ENCODE measurements at regions not wholly inside any gene's neighbourhood (a gene's known extent, or its start where the extent isn't known, plus 50 kb on each side); places are given as distances from the start of the nearest gene placed in this dataset.

DNA sequence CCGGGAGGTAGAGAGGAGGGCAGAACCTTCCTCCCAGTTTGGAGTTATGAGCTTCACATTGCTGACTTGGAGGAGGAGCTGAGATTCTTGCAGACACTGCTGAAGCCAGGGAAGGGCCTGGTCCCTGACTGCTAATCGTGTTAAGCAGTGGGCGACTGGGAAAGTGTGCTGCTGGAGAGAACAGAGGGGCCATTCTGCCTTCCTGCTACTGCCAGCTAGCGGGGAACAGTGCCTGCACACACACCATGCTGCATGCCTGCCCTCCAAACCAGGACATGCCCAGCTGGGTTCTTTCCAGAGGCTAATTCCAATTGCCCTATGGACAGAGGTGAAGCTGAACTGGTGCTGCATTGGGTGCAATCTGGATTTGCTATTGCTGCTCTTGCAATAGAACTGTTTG lies 281.4 kb downstream of the AJAP1 start (continued):
- TF ChIP-seq SKIL (IDR thresholded peaks at IDR 0.05; ENCODE audit: low read depth, poor library complexity, severe bottlenecking) (no peak), ZBTB11 (CRISPR knock-in tag; IDR thresholded peaks at IDR 0.05) (no peak), MXI1 (IDR thresholded peaks at IDR 0.05; ENCODE audit: low read depth, low read length) (no peak), GABPA (IDR thresholded peaks at IDR 0.05; ENCODE audit: low read depth) (no peak)
- TF ChIP-seq, protein P1, sequence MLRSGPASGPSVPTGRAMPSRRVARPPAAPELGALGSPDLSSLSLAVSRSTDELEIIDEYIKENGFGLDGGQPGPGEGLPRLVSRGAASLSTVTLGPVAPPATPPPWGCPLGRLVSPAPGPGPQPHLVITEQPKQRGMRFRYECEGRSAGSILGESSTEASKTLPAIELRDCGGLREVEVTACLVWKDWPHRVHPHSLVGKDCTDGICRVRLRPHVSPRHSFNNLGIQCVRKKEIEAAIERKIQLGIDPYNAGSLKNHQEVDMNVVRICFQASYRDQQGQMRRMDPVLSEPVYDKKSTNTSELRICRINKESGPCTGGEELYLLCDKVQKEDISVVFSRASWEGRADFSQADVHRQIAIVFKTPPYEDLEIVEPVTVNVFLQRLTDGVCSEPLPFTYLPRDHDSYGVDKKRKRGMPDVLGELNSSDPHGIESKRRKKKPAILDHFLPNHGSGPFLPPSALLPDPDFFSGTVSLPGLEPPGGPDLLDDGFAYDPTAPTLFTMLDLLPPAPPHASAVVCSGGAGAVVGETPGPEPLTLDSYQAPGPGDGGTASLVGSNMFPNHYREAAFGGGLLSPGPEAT (IDR thresholded peaks at IDR 0.05; ENCODE audit: low read depth): no peak

DNA sequence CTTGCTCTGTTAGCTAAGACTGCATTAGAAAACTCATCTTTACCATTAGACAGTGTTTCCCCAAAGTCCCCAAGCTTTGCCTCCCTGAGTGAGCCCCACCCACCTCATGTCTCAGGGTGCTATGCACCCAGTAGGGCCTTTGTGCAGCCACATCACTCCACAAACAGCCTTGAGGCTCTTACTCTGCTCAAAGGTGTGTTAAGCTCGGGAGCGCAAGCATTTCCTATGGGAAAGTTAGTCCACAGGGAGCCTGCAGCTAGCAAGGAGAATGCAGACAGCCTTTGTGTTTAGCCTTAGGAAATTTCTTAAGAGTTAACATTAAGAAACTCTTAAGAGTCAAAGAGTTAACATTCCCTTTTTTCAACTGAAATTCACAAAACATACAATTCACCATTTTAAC lies 278.8 kb downstream of the AJAP1 start:
- Histone ChIP-seq H3K79me2 (ENCODE audit: control insufficient read depth, insufficient read depth, low read length) (no peaks in the 10 kb centered on the region), H3K4me3 (no peak overlapping the region), H3K4me2 (ENCODE audit: control insufficient read depth, insufficient read depth) (no peak overlapping the region), H3K27me3 (replicated peaks in 1 of 2; ENCODE audit: control insufficient read depth in 2 of 2, insufficient read depth in 2 of 2, low read length in 1 of 2) (no peaks in the 10 kb centered on the region), H3K27ac (ENCODE audit: control insufficient read depth, insufficient read depth) (no peak overlapping the region), H4K20me1 (ENCODE audit: control insufficient read depth, insufficient read depth) (no peaks in the 10 kb centered on the region), H3K4me1 (ENCODE audit: control insufficient read depth, insufficient read depth, low read length) (no peaks in the 10 kb centered on the region), H3K9ac (ENCODE audit: control insufficient read depth, insufficient read depth, low read length) (no peak overlapping the region), H3K9me3 (replicated peaks; ENCODE audit: control insufficient read depth, insufficient read depth, low read length) (no peaks in the 10 kb centered on the region), H2AFZ (ENCODE audit: control insufficient read depth, low read depth, low read length) (no peak overlapping the region), H3K36me3 (ENCODE audit: control insufficient read depth in 2 of 2, insufficient read depth in 2 of 2, low read length in 1 of 2) (no peaks in the 10 kb centered on the region)
- no TSS peak for BruUV-seq (replicated peaks)
- intact Hi-C loops (cut with micrococcal nuclease; ENCODE audit: unreplicated experiment): no loop called here
- CTCF ChIA-PET: no interaction called here
- FAIRE-seq (no peak), DNase-seq (ENCODE audit: low read depth, low spot score) (no peak), ATAC-seq (no peak)
- POLR2A ChIA-PET: no interaction called here
- in situ Hi-C loops (cut with MboI): no loop called here
- RAD21 ChIA-PET (ENCODE audit: unreplicated experiment): no interaction called here
- WGBS (ENCODE audit: insufficient coverage, insufficient replicate concordance, low lambda C conversion rate, missing lambda C conversion rate): 25% methylated on average over 2 of the region's 2 CpGs
- SMC1A ChIA-PET (ENCODE audit: uncharacterized antibody, unreplicated experiment): no interaction called here
- TF ChIP-seq STAT1 (conservative IDR thresholded peaks at IDR 0.05): no peak
- no peak for TF ChIP-seq CBX3 (IDR thresholded peaks at IDR 0.05; ENCODE audit: borderline replicate concordance, low read depth)
- TF ChIP-seq MLLT1 (IDR thresholded peaks at IDR 0.05): no peak
- no peak for TF ChIP-seq NR2C1 (IDR thresholded peaks at IDR 0.05)
- no peak for TF ChIP-seq MYC (IDR thresholded peaks at IDR 0.05; ENCODE audit: insufficient read depth, insufficient read length, insufficient replicate concordance, low read length, severe bottlenecking)
- TF ChIP-seq PAX8 (IDR thresholded peaks at IDR 0.05): no peak
- no peak for TF ChIP-seq BMI1 (IDR thresholded peaks at IDR 0.05; ENCODE audit: borderline replicate concordance)
- no peak for TF ChIP-seq IRF4 (IDR thresholded peaks at IDR 0.05; ENCODE audit: low read depth, low read length)
- TF ChIP-seq RBBP5 (conservative IDR thresholded peaks at IDR 0.05): no peak
- no peak for TF ChIP-seq SUPT20H (IDR thresholded peaks at IDR 0.05; ENCODE audit: borderline replicate concordance, control insufficient read depth, low read depth, low read length)
- TF ChIP-seq SREBF2 (IDR thresholded peaks at IDR 0.05; ENCODE audit: low read length): no peak
- TF ChIP-seq SP1 (IDR thresholded peaks at IDR 0.05; ENCODE audit: low read depth, low read length): no peak
